A673 (cell line): ENCODE measurements at regions not wholly inside any gene's neighbourhood (a gene's known extent, or its start where the extent isn't known, plus 50 kb on each side); places are given as distances from the start of the nearest gene placed in this dataset.

Experiments used
- BruUV-seq: library from RNA; stranded (reverse); fragments of 400-500 nt; replicated peaks from 2 replicates; lab custom pipeline; 2021; lab: Mats Ljungman, UMichigan
- CTCF ChIA-PET: fragments of 300-600 bp; sonication (Branson Sonifier 250); formaldehyde crosslinking; loops from one replicate; lab custom pipeline; 2022; ENCODE audit warnings: antibody characterized with exemption; lab: Charles Lee
- POLR2A ChIA-PET: fragments of 300-600 bp; sonication (Branson Sonifier 250); formaldehyde crosslinking; loops from one replicate; lab custom pipeline; 2022; ENCODE audit warnings: antibody characterized with exemption; ENCODE audit not compliant: low non-redundant PET; lab: Charles Lee
- DNase-seq: peaks from one replicate; pipeline ENCODE4 v3.0.0-alpha.2; 2015; ENCODE audit warnings: low spot score
- H3K27ac ChIP-seq: fragments of 200-600 bp; sonication (generic); 2 replicates; pipeline ENCODE4 v1.5.1; 2016; ENCODE audit warnings: mixed run types, low read depth, mild to moderate bottlenecking, mixed read lengths, antibody characterized with exemption, low read length; ENCODE audit not compliant: poor library complexity, severe bottlenecking
- H3K27me3 ChIP-seq: fragments of 200-600 bp; sonication (generic); replicated peaks from 2 replicates; pipeline ENCODE4 v1.6.1; 2017; ENCODE audit warnings: mixed run types, low read depth, mild to moderate bottlenecking, mixed read lengths, antibody characterized with exemption, low read length; ENCODE audit not compliant: insufficient read depth, poor library complexity
- H3K36me3 ChIP-seq: fragments of 200-600 bp; sonication (generic); 2 replicates; pipeline ENCODE4 v1.6.1; 2016; ENCODE audit warnings: mixed run types, mild to moderate bottlenecking, mixed read lengths, antibody characterized with exemption, low read length; ENCODE audit not compliant: insufficient read depth, poor library complexity, severe bottlenecking
- H3K4me1 ChIP-seq: fragments of 200-600 bp; sonication (generic); 2 replicates; pipeline ENCODE4 v1.6.1; 2017; ENCODE audit warnings: mixed run types, mild to moderate bottlenecking, mixed read lengths, antibody characterized with exemption, low read length; ENCODE audit not compliant: insufficient read depth, poor library complexity, severe bottlenecking
- H3K4me3 ChIP-seq: fragments of 200-600 bp; sonication (generic); 2 replicates; pipeline ENCODE4 v1.5.1; 2016; ENCODE audit warnings: low read depth, mixed run types, mild to moderate bottlenecking, mixed read lengths, low read length; ENCODE audit not compliant: poor library complexity, severe bottlenecking
- H3K9me3 ChIP-seq: fragments of 200-600 bp; sonication (generic); 2 replicates; pipeline ENCODE4 v1.6.1; 2016; ENCODE audit warnings: mixed run types, low read depth, mild to moderate bottlenecking, mixed read lengths, antibody characterized with exemption, low read length; ENCODE audit not compliant: poor library complexity, severe bottlenecking
- CTCF ChIP-seq: fragments of 300-800, 200-600 bp; sonication (generic); conservative IDR thresholded peaks from 2 replicates; pipeline ENCODE4 v1.5.1; 2017; ENCODE audit warnings: low read depth, mild to moderate bottlenecking, antibody characterized with exemption, low read length, moderate library complexity, mixed read lengths
- EZH2 ChIP-seq: fragments of 200-600 bp; sonication (generic); IDR thresholded peaks from 2 replicates; pipeline ENCODE4 v1.6.1; 2017; ENCODE audit warnings: borderline replicate concordance, low read depth, mild to moderate bottlenecking, mixed read lengths, antibody characterized with exemption, low read length; ENCODE audit not compliant: poor library complexity, severe bottlenecking
- intact Hi-C: fragments of 100-400 bp; cut with micrococcal nuclease; formaldehyde crosslinking; loops from one replicate; pipeline ENCODE4 v1.10.0; 2022; ENCODE audit not compliant: unreplicated experiment

GRCh38 chr16:48947371-48947713 lies 334.3 kb downstream of the CBLN1 start:
- no peaks in the 10 kb centered on the region for H3K36me3 ChIP-seq
- DNase-seq: no peak
- H3K9me3 ChIP-seq: no peaks in the 10 kb centered on the region
- CTCF ChIA-PET: no interaction called here
- intact Hi-C loops: no loop called here
- no TSS peak for BruUV-seq
- H3K27ac ChIP-seq: no peak overlapping the region
- POLR2A ChIA-PET: no interaction called here
- peaks cover 21% of the 10 kb centered on the region for H3K27me3 ChIP-seq
- no peak overlapping the region for H3K4me3 ChIP-seq
- H3K4me1 ChIP-seq: no peaks in the 10 kb centered on the region
- TF ChIP-seq EZH2 (no peak), CTCF (no peak)

DNA sequence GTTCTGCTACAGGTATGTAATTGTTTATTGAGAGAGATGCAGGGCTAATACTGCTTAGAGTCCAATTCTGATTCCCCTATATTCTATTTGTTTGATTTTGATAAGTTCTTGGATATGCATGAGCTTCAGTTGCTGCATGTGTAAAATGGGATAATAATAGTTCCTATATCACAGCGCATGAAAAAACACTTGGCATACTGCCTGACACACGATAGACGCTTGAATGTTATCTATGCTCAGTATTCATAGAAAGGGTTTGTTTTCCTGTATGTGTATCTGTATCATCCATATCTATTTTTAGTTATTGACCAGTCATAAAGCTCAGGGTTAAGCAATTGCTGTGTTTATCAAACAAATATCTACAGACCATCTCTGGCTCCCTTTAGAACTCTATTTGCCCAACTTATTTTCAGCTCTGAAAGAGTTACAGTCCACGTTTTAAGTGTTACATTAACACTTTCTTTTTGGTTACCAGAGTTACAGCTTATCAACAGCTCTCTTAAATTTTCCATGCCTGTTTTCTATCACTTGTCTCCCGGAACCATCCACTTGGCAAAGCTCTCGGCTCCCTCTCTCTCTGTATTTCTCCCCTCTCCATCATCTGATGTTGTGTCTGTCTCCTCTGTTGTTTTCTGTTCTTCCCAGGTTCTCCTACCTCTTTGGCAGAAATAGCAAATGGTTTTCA lies 334.8 kb downstream of the CBLN1 start:
- no peak for TF ChIP-seq CTCF
- no peak for TF ChIP-seq EZH2
- intact Hi-C loops: no loop called here
- Histone ChIP-seq H3K4me1 (no peaks in the 10 kb centered on the region), H3K9me3 (no peaks in the 10 kb centered on the region), H3K27ac (no peak overlapping the region), H3K4me3 (no peak overlapping the region), H3K27me3 (peaks cover 21% of the 10 kb centered on the region), H3K36me3 (no peaks in the 10 kb centered on the region)
- ChIA-PET CTCF (no interaction called here), POLR2A (interaction anchor here (0.5 kb wide), 1 partner anchor 606 kb away, joined by 3 read pairs; no protein-coding TSS in a partner anchor)
- BruUV-seq: no TSS peak
- DNase-seq: no peak

GRCh38 chr16:48942996-48943395 lies 333.0 kb upstream of the N4BP1 start:
- POLR2A ChIA-PET: no interaction called here
- DNase-seq: no peak
- Histone ChIP-seq H3K4me3 (no peak overlapping the region), H3K36me3 (no peaks in the 10 kb centered on the region), H3K27ac (no peak overlapping the region), H3K4me1 (no peaks in the 10 kb centered on the region), H3K27me3 (peaks cover 25% of the 10 kb centered on the region), H3K9me3 (no peaks in the 10 kb centered on the region)
- no peak for TF ChIP-seq CTCF
- no peak for TF ChIP-seq EZH2
- BruUV-seq: no TSS peak
- intact Hi-C loops: no loop called here
- CTCF ChIA-PET: no interaction called here
